Calu3 (cell line): ENCODE measurements at regions not wholly inside any gene's neighbourhood (a gene's known extent, or its start where the extent isn't known, plus 50 kb on each side); places are given as distances from the start of the nearest gene placed in this dataset.

Experiments
- BruUV-seq: library from RNA; stranded (reverse); fragments of 400-500 nt; replicated peaks from 2 replicates; lab custom pipeline; 2021; lab: Mats Ljungman, UMichigan
- CTCF ChIA-PET: fragments of 300-600 bp; sonication (Branson Sonifier 250); formaldehyde crosslinking; loops from one replicate; lab custom pipeline; 2022; ENCODE audit warnings: antibody characterized with exemption; lab: Charles Lee
- DNase-seq: peaks from one replicate; pipeline ENCODE4 v3.0.0; 2022
- H3K27ac Mint-ChIP-seq: one replicate; pipeline ENCODE4 v1.8.0; 2022; ENCODE audit warnings: mixed read lengths; ENCODE audit not compliant: unreplicated experiment
- H3K27me3 Mint-ChIP-seq: one replicate; pipeline ENCODE4 v1.8.0; 2022; ENCODE audit warnings: mixed read lengths; ENCODE audit not compliant: unreplicated experiment
- H3K36me3 Mint-ChIP-seq: one replicate; pipeline ENCODE4 v1.8.0; 2022; ENCODE audit warnings: mild to moderate bottlenecking, moderate library complexity, mixed read lengths; ENCODE audit not compliant: insufficient read depth, unreplicated experiment
- H3K4me1 Mint-ChIP-seq: one replicate; pipeline ENCODE4 v1.8.0; 2022; ENCODE audit warnings: mild to moderate bottlenecking, low read depth, mixed read lengths; ENCODE audit not compliant: unreplicated experiment
- H3K4me3 Mint-ChIP-seq: one replicate; pipeline ENCODE4 v1.8.0; 2022; ENCODE audit warnings: mild to moderate bottlenecking, low read depth, moderate library complexity, mixed read lengths; ENCODE audit not compliant: unreplicated experiment
- H3K9me3 Mint-ChIP-seq: one replicate; pipeline ENCODE4 v1.8.0; 2022; ENCODE audit warnings: low read depth, mixed read lengths; ENCODE audit not compliant: unreplicated experiment
- CTCF ChIP-seq: fragments of 200-600 bp; IDR thresholded peaks from one replicate; pipeline ENCODE4 v1.8.0; 2022; ENCODE audit warnings: antibody characterized with exemption; ENCODE audit not compliant: unreplicated experiment
- intact Hi-C: fragments of 100-400 bp; cut with micrococcal nuclease; formaldehyde crosslinking; loops from one replicate; pipeline ENCODE4 v1.10.0; 2022; ENCODE audit not compliant: unreplicated experiment

GRCh38 chr14:71388862-71389261 is 481.6 kb downstream of the PCNX1 start:
- Mint-ChIP-seq H3K4me3 (no peak overlapping the region), H3K27me3 (no peaks in the 10 kb centered on the region), H3K9me3 (no peaks in the 10 kb centered on the region), H3K27ac (no peak overlapping the region), H3K36me3 (no peaks in the 10 kb centered on the region), H3K4me1 (peaks cover 8% of the 10 kb centered on the region)
- TF ChIP-seq CTCF, result no peak
- intact Hi-C loops, result no loop called here
- no TSS peak for BruUV-seq
- CTCF ChIA-PET, result interaction anchor here (0.6 kb wide), 1 partner anchor 70 kb away, joined by 3 read pairs; no protein-coding TSS in a partner anchor
- no peak for DNase-seq

- Mint-ChIP-seq H3K4me1 (no peaks in the 10 kb centered on the region), H3K27me3 (no peaks in the 10 kb centered on the region), H3K9me3 (no peaks in the 10 kb centered on the region), H3K36me3 (no peaks in the 10 kb centered on the region), H3K27ac (no peak overlapping the region), H3K4me3 (no peak overlapping the region)
- CTCF ChIA-PET, result no interaction called here
- TF ChIP-seq CTCF, result no peak
- DNase-seq, result no peak
- intact Hi-C loops, result no loop called here
- no TSS peak for BruUV-seq
Observed at GRCh38 chr14:71394386-71394785, 487.1 kb downstream of the PCNX1 start.

- no peaks in the 10 kb centered on the region for H3K27me3 Mint-ChIP-seq
Observed at GRCh38 chr14:71395151-71395604, 487.9 kb downstream of the PCNX1 start.

GRCh38 chr14:71395636-71396035 is 488.4 kb downstream of the PCNX1 start:
- TF ChIP-seq CTCF, result no peak
- Mint-ChIP-seq H3K27ac (no peak overlapping the region), H3K4me3 (no peak overlapping the region), H3K36me3 (no peaks in the 10 kb centered on the region), H3K27me3 (no peaks in the 10 kb centered on the region), H3K9me3 (no peaks in the 10 kb centered on the region), H3K4me1 (no peaks in the 10 kb centered on the region)
- BruUV-seq, result no TSS peak
- CTCF ChIA-PET, result no interaction called here
- intact Hi-C loops, result no loop called here
- DNase-seq, result no peak

More at GRCh38 chr14:71395151-71395604, 487.9 kb downstream of the PCNX1 start:
- BruUV-seq, result no TSS peak
- CTCF ChIA-PET, result no interaction called here
- no peak for TF ChIP-seq CTCF
- H3K4me1 Mint-ChIP-seq, result no peaks in the 10 kb centered on the region
- no peak overlapping the region for H3K4me3 Mint-ChIP-seq
- no peak for DNase-seq
- H3K27ac Mint-ChIP-seq, result no peak overlapping the region
- intact Hi-C loops, result no loop called here
- H3K36me3 Mint-ChIP-seq, result no peaks in the 10 kb centered on the region
- H3K9me3 Mint-ChIP-seq, result no peaks in the 10 kb centered on the region
